Endothelial cell of umbilical vein (primary cell): ENCODE measurements at regions not wholly inside any gene's neighbourhood (a gene's known extent, or its start where the extent isn't known, plus 50 kb on each side); places are given as distances from the start of the nearest gene placed in this dataset.

ENCODE experiments used
- BruUV-seq: library from RNA; stranded (reverse); fragments of 400-500 nt; replicated peaks from 2 replicates; lab custom pipeline; 2021; lab: Mats Ljungman, UMichigan
- CTCF ChIA-PET: fragments of 300-600, 350-600 bp; sonication (Branson Sonifier 250); formaldehyde crosslinking; loops from one replicate; lab custom pipeline; 2021; ENCODE audit warnings: antibody characterized with exemption, inconsistent platforms; lab: Charles Lee
- POLR2A ChIA-PET: fragments of 300-600, 350-600 bp; sonication (Branson Sonifier 250); formaldehyde crosslinking; loops from one replicate; lab custom pipeline; 2021; ENCODE audit warnings: antibody characterized with exemption, inconsistent platforms; lab: Charles Lee
- DNase-seq: peaks from one replicate; pipeline ENCODE4 v3.0.0-alpha.2; 2011; ENCODE audit warnings: low read depth, low spot score
- FAIRE-seq: peaks from 2 replicates; lab custom pipeline; 2011; peaks lifted over from hg19 to GRCh38; lab: Jason Lieb, UNC
- H2AFZ ChIP-seq: 2 replicates; pipeline ENCODE4 v1.6.0; 2012; ENCODE audit warnings: low read depth, low read length, control low read depth, inconsistent platforms
- H3K27ac ChIP-seq: 2 replicates; pipeline ENCODE4 v1.5.1; 2011; ENCODE audit warnings: low read depth, mild to moderate bottlenecking, control low read depth, low read length, moderate library complexity; ENCODE audit not compliant: insufficient read depth
- H3K27me3 ChIP-seq, 2 experiments: 2 replicates each; pipeline versions ENCODE4 v1.6.0 to v1.6.1; 2011; ENCODE audit warnings: low read length in 2 of 2, mixed read lengths in 1 of 2; ENCODE audit not compliant: control insufficient read depth in 2 of 2, insufficient read depth in 2 of 2
- H3K36me3 ChIP-seq, 2 experiments: 2 replicates in 1 of 2; 3 replicates in 1 of 2; pipeline ENCODE4 v1.5.1; 2011; ENCODE audit warnings: low read length in 2 of 2, mild to moderate bottlenecking in 1 of 2, moderate library complexity in 1 of 2; ENCODE audit not compliant: control insufficient read depth in 2 of 2, insufficient read depth in 2 of 2; ENCODE audit errors: extremely low read depth in 1 of 2
- H3K4me1 ChIP-seq: 3 replicates; pipeline ENCODE4 v1.5.1; 2011; ENCODE audit warnings: mild to moderate bottlenecking, low read length; ENCODE audit not compliant: control insufficient read depth, insufficient read depth; ENCODE audit errors: extremely low read depth
- H3K4me2 ChIP-seq: 2 replicates; pipeline ENCODE4 v1.6.1; 2011; ENCODE audit warnings: low read length, control low read depth, mixed read lengths; ENCODE audit not compliant: insufficient read depth
- H3K4me3 ChIP-seq, 3 experiments: fragments of 200-600 bp in 1 of 3; sonication (generic), shearing (Covaris generic) in 1 of 3; replicated peaks in 1 of 3; 2 replicates each; pipeline ENCODE4 v1.5.1; 2011 to 2016; ENCODE audit warnings: control low read depth in 3 of 3, low read length in 3 of 3, mild to moderate bottlenecking in 2 of 3, inconsistent platforms in 1 of 3, low read depth in 1 of 3, moderate library complexity in 1 of 3; ENCODE audit not compliant: insufficient read depth in 1 of 3
- H3K79me2 ChIP-seq: 2 replicates; pipeline ENCODE4 v1.6.0; 2012; ENCODE audit warnings: low read length, inconsistent platforms; ENCODE audit not compliant: control insufficient read depth, insufficient read depth
- H3K9ac ChIP-seq: replicated peaks from 2 replicates; pipeline ENCODE3; 2011; ENCODE audit warnings: low read length, control low read depth; ENCODE audit not compliant: insufficient read depth; ENCODE audit errors: extremely low read depth
- H3K9me1 ChIP-seq: replicated peaks from 3 replicates; pipeline ENCODE4 v1.6.0; 2011; ENCODE audit warnings: mild to moderate bottlenecking, low read length; ENCODE audit not compliant: control insufficient read depth, insufficient read depth; ENCODE audit errors: extremely low read depth
- H3K9me3 ChIP-seq: replicated peaks from 2 replicates; pipeline ENCODE4 v1.5.1; 2012; ENCODE audit warnings: low read length, inconsistent platforms; ENCODE audit not compliant: control insufficient read depth, insufficient read depth
- H4K20me1 ChIP-seq: replicated peaks from 2 replicates; pipeline ENCODE3; 2011; ENCODE audit warnings: mild to moderate bottlenecking, low read length; ENCODE audit not compliant: control insufficient read depth, insufficient read depth; ENCODE audit errors: extremely low read depth
- CTCF ChIP-seq, 2 donors: IDR thresholded peaks; 1 replicate in 1 of 2; 2 replicates in 1 of 2; pipeline ENCODE4 v1.5.1; 2011; ENCODE audit warnings: low read length in 2 of 2, mild to moderate bottlenecking in 2 of 2, moderate library complexity in 2 of 2, control low read depth in 1 of 2, inconsistent platforms in 1 of 2, low read depth in 1 of 2; ENCODE audit not compliant: insufficient read depth in 1 of 2; ENCODE audit errors: extremely low read depth in 1 of 2
- EZH2 ChIP-seq: IDR thresholded peaks from 2 replicates; pipeline ENCODE4 v1.6.1; 2012; ENCODE audit warnings: borderline replicate concordance, low read depth, mild to moderate bottlenecking, moderate library complexity, low read length, inconsistent platforms; ENCODE audit not compliant: severe bottlenecking
- FOS ChIP-seq: IDR thresholded peaks from 2 replicates; pipeline ENCODE4 v1.6.1; 2011; ENCODE audit warnings: mild to moderate bottlenecking, low read length, moderate library complexity, borderline replicate concordance; ENCODE audit not compliant: insufficient read depth
- GATA2 ChIP-seq: IDR thresholded peaks from 2 replicates; pipeline ENCODE4 v1.7.0; 2011; ENCODE audit warnings: low read depth, mild to moderate bottlenecking, moderate library complexity, mixed read lengths, low read length; ENCODE audit not compliant: insufficient read length, insufficient read depth
- JUN ChIP-seq: IDR thresholded peaks from 2 replicates; pipeline ENCODE4 v1.6.1; 2011; ENCODE audit warnings: borderline replicate concordance, low read depth; ENCODE audit not compliant: insufficient read length, insufficient read depth
- MAX ChIP-seq: IDR thresholded peaks from 2 replicates; pipeline ENCODE4 v1.6.1; 2011; ENCODE audit not compliant: insufficient read depth, insufficient read length
- MYC ChIP-seq: IDR thresholded peaks from one replicate; pipeline ENCODE4 v1.6.1; 2011; ENCODE audit warnings: mild to moderate bottlenecking, low read depth, low read length
- POLR2A ChIP-seq: IDR thresholded peaks from 2 replicates; pipeline ENCODE4 v1.6.1; 2012; ENCODE audit warnings: low read depth, mild to moderate bottlenecking, control low read depth, low read length
- POLR2AphosphoS5 ChIP-seq: IDR thresholded peaks from 2 replicates; pipeline ENCODE4 v1.6.1; 2012; ENCODE audit warnings: low read depth, mild to moderate bottlenecking, control low read depth, low read length, moderate library complexity; ENCODE audit not compliant: insufficient read depth
- dilution Hi-C: fragments of 300-500 bp; cut with MboI; formaldehyde crosslinking; loops from one replicate; pipeline ENCODE4 v1.15.0; 2019; ENCODE audit warnings: low sequenced_read_pairs; ENCODE audit not compliant: extremely low pct_ligation_motif_present
- intact Hi-C: fragments of 100-400 bp; cut with micrococcal nuclease; formaldehyde crosslinking; loops from one replicate; pipeline ENCODE4 v1.10.0; 2022

- no peaks in the 10 kb centered on the region for H3K9me1 ChIP-seq
- dilution Hi-C loops (no loop called here), intact Hi-C loops (no loop called here)
- ChIA-PET CTCF (no interaction called here), POLR2A (no interaction called here)
- no peaks in the 10 kb centered on the region for H3K36me3 ChIP-seq
- H4K20me1 ChIP-seq = no peaks in the 10 kb centered on the region
- H3K9ac ChIP-seq = no peak overlapping the region
- H3K9me3 ChIP-seq = no peaks in the 10 kb centered on the region
- no peaks in the 10 kb centered on the region for H3K4me1 ChIP-seq
- no peak overlapping the region for H3K27ac ChIP-seq
- no peaks in the 10 kb centered on the region for H3K27me3 ChIP-seq
- no peaks in the 10 kb centered on the region for H3K79me2 ChIP-seq
- no peak for DNase-seq
- no peak for TF ChIP-seq JUN
- TF ChIP-seq FOS = no peak
- no peak for TF ChIP-seq POLR2AphosphoS5
- TF ChIP-seq EZH2 = no peak
- TF ChIP-seq MYC = no peak
- no peak for TF ChIP-seq GATA2
- TF ChIP-seq POLR2A = no peak
- no peak for TF ChIP-seq MAX
- no peak for TF ChIP-seq CTCF (IDR thresholded peaks at IDR 0.05; ENCODE audit: extremely low read depth in 1 of 2, insufficient read depth in 1 of 2, low read depth in 1 of 2, low read length in 2 of 2)
- no peak for FAIRE-seq
- BruUV-seq = no TSS peak
- H2AFZ ChIP-seq = no peak overlapping the region
- H3K4me3 ChIP-seq = no peak overlapping the region
- H3K4me2 ChIP-seq = no peak overlapping the region
Measured at GRCh38 chr1:102546251-102546650, 549.5 kb upstream of the OLFM3 start.
